LNCAP (cell line): ENCODE measurements at regions not wholly inside any gene's neighbourhood (a gene's known extent, or its start where the extent isn't known, plus 50 kb on each side); places are given as distances from the start of the nearest gene placed in this dataset.

Experiments used
- TF ChIP-seq, protein P1 (sequence below): fragments of 450-650 bp; IDR thresholded peaks from 2 replicates; pipeline ENCODE4 v1.5.1; 2017; ENCODE audit warnings: mild to moderate bottlenecking

DNA sequence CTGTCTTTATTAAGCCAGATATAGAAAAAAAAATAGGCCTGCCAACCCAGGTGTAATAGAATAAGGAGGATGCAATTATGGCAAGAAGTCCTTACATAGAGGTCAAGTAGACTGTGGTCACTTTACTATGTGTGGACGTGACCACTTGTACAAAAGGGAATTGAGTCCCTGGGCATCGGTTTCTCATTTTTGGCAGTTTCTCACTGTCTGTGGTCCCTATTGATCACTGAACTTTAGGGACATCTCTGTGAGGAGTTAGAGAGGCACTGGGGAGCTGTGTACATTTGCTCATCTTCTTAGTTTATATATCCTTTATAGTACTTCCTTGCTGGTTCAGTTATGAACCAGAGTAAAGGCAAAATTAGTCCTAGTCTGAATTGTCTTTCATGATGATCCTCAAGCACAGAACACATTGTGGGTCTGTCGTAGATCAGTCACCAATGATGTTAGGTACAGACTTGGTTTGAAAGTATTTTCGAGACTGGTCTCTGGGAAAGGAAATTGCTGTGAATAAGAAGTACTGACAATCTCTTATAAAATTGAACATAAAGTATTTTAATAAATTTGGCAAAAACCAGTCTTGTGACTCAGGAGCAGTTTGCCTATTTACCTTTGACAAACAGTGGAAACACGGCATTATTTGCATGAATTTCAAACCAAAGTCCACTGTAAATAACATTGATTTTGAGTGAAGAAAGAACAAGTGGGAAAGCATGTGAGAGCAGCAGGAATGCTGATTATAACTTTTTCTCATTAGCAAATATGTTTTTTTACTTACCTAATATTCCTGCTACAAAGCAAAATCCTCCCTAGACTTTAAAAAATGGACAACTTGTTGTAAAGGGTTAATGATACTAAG is 218.9 kb upstream of the DPH6 start:
- TF ChIP-seq, protein P1, sequence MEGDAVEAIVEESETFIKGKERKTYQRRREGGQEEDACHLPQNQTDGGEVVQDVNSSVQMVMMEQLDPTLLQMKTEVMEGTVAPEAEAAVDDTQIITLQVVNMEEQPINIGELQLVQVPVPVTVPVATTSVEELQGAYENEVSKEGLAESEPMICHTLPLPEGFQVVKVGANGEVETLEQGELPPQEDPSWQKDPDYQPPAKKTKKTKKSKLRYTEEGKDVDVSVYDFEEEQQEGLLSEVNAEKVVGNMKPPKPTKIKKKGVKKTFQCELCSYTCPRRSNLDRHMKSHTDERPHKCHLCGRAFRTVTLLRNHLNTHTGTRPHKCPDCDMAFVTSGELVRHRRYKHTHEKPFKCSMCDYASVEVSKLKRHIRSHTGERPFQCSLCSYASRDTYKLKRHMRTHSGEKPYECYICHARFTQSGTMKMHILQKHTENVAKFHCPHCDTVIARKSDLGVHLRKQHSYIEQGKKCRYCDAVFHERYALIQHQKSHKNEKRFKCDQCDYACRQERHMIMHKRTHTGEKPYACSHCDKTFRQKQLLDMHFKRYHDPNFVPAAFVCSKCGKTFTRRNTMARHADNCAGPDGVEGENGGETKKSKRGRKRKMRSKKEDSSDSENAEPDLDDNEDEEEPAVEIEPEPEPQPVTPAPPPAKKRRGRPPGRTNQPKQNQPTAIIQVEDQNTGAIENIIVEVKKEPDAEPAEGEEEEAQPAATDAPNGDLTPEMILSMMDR = no peak

DNA sequence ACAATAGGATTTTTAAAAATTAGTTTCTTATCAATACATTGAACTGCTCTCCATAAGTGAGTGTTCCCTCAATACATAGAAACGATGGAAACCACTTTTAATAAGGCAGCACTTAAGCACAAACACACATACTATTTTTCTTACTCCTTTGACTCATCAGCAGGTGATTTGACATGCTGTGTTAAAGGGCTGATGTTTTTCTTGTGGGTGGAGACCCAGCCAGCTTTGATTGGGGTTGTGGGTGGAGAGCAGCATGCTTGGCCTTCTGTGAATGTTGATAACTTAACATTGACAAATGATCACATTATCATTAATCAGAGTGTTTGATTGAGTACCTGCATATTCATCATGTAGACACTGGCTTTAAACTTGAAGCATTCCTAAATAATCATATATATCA is 223.0 kb upstream of the DPH6 start:
- TF ChIP-seq, protein P1 = no peak

DNA sequence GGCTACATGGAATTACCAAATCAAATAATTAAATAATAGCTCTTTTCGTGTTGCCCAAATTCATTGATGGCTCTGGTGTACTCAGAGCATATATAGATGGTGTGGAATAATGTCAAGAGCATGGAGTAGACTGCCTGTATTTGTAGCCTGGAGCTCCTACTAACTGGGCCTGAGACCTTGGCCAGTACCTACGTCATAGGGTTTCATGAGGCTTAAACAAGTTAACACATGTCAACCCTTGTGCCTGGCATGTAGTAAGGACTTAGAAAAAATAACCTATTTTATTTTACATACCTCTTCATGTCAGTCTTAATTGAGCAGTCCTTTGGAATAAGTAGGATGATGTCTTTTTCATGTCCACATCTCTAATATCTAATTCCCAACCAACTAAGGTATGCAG is 223.7 kb upstream of the DPH6 start:
- TF ChIP-seq, protein P1 = no peak

DNA sequence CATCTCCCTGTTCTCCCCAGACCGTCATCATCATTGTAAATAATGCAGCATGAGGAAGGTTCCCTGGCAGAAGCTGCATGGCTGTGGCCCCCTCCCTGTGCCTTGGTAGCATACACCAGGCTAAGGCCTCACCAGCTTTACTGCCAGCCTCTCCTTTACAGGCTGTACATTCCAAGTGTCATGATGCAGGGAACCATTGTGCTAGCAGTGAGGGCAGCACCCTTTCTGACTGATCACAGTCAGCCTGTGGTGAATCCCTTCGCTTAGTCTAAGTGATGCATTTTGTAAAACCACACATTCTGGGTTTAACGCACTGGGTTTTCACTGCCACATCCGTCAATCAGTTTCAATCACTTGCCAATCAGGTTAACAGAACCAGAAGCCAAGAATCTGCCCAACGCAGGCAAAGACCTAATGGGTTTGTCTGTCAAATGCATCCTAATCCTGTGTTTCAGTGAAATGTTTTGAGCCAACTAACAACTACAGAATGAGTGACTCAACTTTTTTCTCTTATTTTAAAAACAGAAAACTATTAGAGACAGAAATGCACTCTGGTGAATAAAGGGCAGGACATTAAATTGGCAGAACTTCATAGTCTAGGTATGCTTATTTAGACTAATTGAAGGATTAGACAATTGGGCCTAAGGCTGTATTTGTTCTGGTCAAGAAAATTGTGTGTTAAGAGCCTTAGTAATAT is 225.9 kb upstream of the DPH6 start:
- TF ChIP-seq, protein P1 = no peak

DNA sequence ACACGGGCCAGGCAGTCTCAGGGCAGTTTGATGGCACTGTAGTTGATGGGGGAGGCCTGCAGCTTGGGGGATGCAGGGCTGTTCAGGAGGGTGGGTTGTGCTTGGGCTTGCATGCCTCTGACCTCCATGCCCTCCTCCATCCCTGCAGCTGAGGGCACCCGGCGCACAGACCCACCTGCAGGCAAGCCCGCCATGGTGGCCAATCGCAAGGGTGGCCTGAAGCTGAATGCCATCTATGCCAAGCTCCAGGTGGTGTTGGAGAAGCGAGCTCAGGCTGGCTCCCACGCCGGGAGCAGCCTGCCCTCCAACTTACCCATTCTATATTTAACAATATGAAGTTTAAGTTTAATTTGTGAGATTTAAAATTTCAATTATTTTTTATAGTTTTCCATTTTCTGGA is 228.7 kb upstream of the DPH6 start:
- TF ChIP-seq, protein P1 = no peak

DNA sequence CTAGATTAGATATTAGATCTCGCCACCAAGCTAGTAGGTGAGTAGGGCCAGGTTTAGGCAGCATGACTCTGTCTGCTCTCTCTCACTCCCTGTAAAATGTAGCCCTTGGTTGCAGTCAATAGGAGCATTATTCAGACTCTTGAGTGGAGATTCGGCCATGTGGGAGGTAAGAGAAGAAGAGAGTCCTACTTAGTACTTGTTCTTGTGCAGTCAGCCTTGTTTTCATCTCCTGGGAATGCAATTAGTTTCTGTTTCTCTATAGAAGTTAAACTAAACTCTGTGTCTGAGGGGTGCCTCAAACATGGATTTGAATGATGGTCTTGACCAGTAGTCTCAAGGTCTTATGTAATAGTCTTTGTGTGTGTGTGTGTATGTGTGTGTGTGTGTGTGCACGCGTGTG is 229.5 kb upstream of the DPH6 start:
- TF ChIP-seq, protein P1 = no peak

DNA sequence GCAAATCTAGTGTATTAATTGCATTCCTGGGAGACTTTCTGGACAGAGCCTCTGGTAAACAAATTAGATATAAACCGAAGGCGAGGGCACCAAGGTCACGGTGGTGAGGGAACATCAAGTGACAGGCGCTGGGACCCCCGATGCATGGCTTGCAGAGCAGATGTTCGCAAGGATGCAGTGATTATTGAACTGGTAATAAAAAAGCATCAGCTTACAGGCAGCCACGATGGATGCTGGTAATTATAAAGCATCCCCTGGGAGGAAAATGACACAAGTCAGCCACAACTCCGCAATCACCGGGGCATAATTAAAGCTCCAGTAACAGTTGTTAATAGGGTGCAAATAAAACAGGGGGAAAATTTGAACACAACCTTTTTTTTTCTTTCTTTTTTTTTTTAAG is 231.1 kb upstream of the DPH6 start:
- TF ChIP-seq, protein P1 = no peak
